Panc1 (cell line): ENCODE measurements at regions not wholly inside any gene's neighbourhood (a gene's known extent, or its start where the extent isn't known, plus 50 kb on each side); places are given as distances from the start of the nearest gene placed in this dataset.
"Not testable (repeated sequence)": the region's sequence is repeated elsewhere in the genome, so short reads cannot be mapped to it uniquely, and the experiment has no call there.

Source experiments
- ATAC-seq: fragments of 200-7000 bp; cut with Tn5 transposase; 2 replicates; pipeline ENCODE4 v1.9.1; 2020; ENCODE audit warnings: mild to moderate bottlenecking, moderate library complexity
- BruUV-seq: library from RNA; stranded (reverse); fragments of 400-500 nt; replicated peaks from 2 replicates; lab custom pipeline; 2021; lab: Mats Ljungman, UMichigan
- CTCF ChIA-PET: fragments of 300-600 bp; sonication (Branson Sonifier 250); formaldehyde crosslinking; loops from one replicate; lab custom pipeline; 2022; ENCODE audit warnings: antibody characterized with exemption; lab: Charles Lee
- POLR2A ChIA-PET: fragments of 300-600 bp; sonication (Branson Sonifier 250); formaldehyde crosslinking; loops from one replicate; lab custom pipeline; 2022; ENCODE audit warnings: antibody characterized with exemption; lab: Charles Lee
- DNase-seq: peaks from one replicate; pipeline ENCODE4 v3.0.0-alpha.2; 2010; ENCODE audit warnings: low read depth, low spot score
- H3K27ac ChIP-seq: 2 replicates; pipeline ENCODE4 v1.5.1; 2011; ENCODE audit warnings: mild to moderate bottlenecking, low read length, inconsistent platforms
- H3K27me3 ChIP-seq: fragments of 200-500 bp; sonication (Bioruptor generic); 2 replicates; pipeline ENCODE4 v1.6.0; 2014; ENCODE audit warnings: low read length, inconsistent platforms; ENCODE audit not compliant: control insufficient read depth, insufficient read depth
- H3K36me3 ChIP-seq: fragments of 200-500 bp; sonication (Bioruptor generic); 2 replicates; pipeline ENCODE4 v1.5.1; 2014; ENCODE audit warnings: inconsistent platforms, mild to moderate bottlenecking, low read length, moderate library complexity; ENCODE audit not compliant: control insufficient read depth, insufficient read depth
- H3K4me1 ChIP-seq: 2 replicates; pipeline ENCODE4 v1.5.1; 2011; ENCODE audit warnings: inconsistent platforms, mild to moderate bottlenecking, low read length, moderate library complexity; ENCODE audit not compliant: control insufficient read depth, insufficient read depth
- H3K4me3 ChIP-seq, 2 experiments: 2 replicates each; pipeline ENCODE4 v1.5.1; 2011 to 2012; ENCODE audit warnings: low read depth in 2 of 2, low read length in 2 of 2, mild to moderate bottlenecking in 2 of 2, inconsistent platforms in 1 of 2, moderate library complexity in 1 of 2
- H3K9me3 ChIP-seq: fragments of 200-500 bp; sonication (Bioruptor generic); 2 replicates; pipeline ENCODE4 v1.5.1; 2014; ENCODE audit warnings: low read depth, mild to moderate bottlenecking, inconsistent platforms, low read length, moderate library complexity; ENCODE audit not compliant: control insufficient read depth, insufficient read depth
- POLR2AphosphoS5 ChIP-seq: IDR thresholded peaks from 2 replicates; pipeline ENCODE4 v1.6.1; 2012; ENCODE audit warnings: mild to moderate bottlenecking, low read depth, low read length, moderate library complexity
- SIN3A ChIP-seq: IDR thresholded peaks from 2 replicates; pipeline ENCODE4 v1.6.1; 2012; ENCODE audit warnings: low read depth, mild to moderate bottlenecking, low read length, moderate library complexity, borderline replicate concordance; ENCODE audit not compliant: insufficient read depth
- TCF7L2 ChIP-seq: IDR thresholded peaks from 2 replicates; pipeline ENCODE4 v1.6.1; 2011; ENCODE audit warnings: mild to moderate bottlenecking, low read depth, low read length, inconsistent platforms
- in situ Hi-C: cut with HindIII; loops from 2 replicates; pipeline ENCODE4 v1.10.0; 2016; ENCODE audit warnings: low sequenced_read_pairs, low pct_unique_long_range_greater_than_20kb
- intact Hi-C: fragments of 100-400 bp; cut with micrococcal nuclease; formaldehyde crosslinking; loops from one replicate; pipeline ENCODE4 v1.10.0; 2022; ENCODE audit not compliant: unreplicated experiment
- TF ChIP-seq, protein P1 (sequence below), 2 experiments: IDR thresholded peaks; 2 replicates each; pipeline ENCODE4 v1.6.1; 2011 to 2012; ENCODE audit warnings: low read depth in 2 of 2, control low read depth in 1 of 2, low read length in 1 of 2, mild to moderate bottlenecking in 1 of 2, moderate library complexity in 1 of 2; ENCODE audit not compliant: insufficient read depth in 1 of 2
- TF ChIP-seq, protein P2 (sequence below): fragments of 450-650 bp; IDR thresholded peaks from 2 replicates; pipeline ENCODE4 v1.5.1; 2017; ENCODE audit warnings: mild to moderate bottlenecking

DNA sequence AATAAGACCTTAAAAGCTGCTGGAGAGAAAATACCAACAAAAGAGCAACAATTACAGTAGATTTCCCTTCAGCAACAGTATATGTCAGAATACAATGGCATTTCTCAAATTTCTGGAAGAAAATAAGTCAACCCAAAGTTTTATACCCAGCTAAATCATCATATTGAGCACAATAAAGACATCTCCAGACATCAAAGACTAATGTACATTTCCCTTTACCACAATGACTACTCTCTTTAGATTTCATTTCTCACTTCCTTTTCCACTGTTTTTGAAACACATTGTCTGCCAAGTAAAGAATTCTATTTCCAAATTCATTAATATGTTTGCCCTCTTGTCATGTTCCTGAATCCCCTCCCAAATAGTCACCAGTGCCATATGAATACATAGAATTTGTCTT lies 111.4 kb downstream of the POU4F1 start:
- ChIA-PET CTCF (no interaction called here), POLR2A (no interaction called here)
- no peaks in the 10 kb centered on the region for H3K36me3 ChIP-seq
- in situ Hi-C loops, result no loop called here
- no peaks in the 10 kb centered on the region for H3K9me3 ChIP-seq
- ATAC-seq, result no peak
- intact Hi-C loops, result no loop called here
- DNase-seq, result no peak
- BruUV-seq, result no TSS peak
- no peak overlapping the region for H3K4me3 ChIP-seq
- no peaks in the 10 kb centered on the region for H3K27me3 ChIP-seq
- no peaks in the 10 kb centered on the region for H3K4me1 ChIP-seq
- H3K27ac ChIP-seq, result no peak overlapping the region
- TF ChIP-seq, protein P1, sequence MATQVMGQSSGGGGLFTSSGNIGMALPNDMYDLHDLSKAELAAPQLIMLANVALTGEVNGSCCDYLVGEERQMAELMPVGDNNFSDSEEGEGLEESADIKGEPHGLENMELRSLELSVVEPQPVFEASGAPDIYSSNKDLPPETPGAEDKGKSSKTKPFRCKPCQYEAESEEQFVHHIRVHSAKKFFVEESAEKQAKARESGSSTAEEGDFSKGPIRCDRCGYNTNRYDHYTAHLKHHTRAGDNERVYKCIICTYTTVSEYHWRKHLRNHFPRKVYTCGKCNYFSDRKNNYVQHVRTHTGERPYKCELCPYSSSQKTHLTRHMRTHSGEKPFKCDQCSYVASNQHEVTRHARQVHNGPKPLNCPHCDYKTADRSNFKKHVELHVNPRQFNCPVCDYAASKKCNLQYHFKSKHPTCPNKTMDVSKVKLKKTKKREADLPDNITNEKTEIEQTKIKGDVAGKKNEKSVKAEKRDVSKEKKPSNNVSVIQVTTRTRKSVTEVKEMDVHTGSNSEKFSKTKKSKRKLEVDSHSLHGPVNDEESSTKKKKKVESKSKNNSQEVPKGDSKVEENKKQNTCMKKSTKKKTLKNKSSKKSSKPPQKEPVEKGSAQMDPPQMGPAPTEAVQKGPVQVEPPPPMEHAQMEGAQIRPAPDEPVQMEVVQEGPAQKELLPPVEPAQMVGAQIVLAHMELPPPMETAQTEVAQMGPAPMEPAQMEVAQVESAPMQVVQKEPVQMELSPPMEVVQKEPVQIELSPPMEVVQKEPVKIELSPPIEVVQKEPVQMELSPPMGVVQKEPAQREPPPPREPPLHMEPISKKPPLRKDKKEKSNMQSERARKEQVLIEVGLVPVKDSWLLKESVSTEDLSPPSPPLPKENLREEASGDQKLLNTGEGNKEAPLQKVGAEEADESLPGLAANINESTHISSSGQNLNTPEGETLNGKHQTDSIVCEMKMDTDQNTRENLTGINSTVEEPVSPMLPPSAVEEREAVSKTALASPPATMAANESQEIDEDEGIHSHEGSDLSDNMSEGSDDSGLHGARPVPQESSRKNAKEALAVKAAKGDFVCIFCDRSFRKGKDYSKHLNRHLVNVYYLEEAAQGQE (IDR thresholded peaks at IDR 0.05; ENCODE audit: insufficient read depth in 1 of 2, low read depth in 2 of 2, low read length in 1 of 2), result no peak
- TF ChIP-seq POLR2AphosphoS5 (no peak), SIN3A (no peak), TCF7L2 (no peak)
- TF ChIP-seq, protein P2, sequence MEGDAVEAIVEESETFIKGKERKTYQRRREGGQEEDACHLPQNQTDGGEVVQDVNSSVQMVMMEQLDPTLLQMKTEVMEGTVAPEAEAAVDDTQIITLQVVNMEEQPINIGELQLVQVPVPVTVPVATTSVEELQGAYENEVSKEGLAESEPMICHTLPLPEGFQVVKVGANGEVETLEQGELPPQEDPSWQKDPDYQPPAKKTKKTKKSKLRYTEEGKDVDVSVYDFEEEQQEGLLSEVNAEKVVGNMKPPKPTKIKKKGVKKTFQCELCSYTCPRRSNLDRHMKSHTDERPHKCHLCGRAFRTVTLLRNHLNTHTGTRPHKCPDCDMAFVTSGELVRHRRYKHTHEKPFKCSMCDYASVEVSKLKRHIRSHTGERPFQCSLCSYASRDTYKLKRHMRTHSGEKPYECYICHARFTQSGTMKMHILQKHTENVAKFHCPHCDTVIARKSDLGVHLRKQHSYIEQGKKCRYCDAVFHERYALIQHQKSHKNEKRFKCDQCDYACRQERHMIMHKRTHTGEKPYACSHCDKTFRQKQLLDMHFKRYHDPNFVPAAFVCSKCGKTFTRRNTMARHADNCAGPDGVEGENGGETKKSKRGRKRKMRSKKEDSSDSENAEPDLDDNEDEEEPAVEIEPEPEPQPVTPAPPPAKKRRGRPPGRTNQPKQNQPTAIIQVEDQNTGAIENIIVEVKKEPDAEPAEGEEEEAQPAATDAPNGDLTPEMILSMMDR, result no peak

DNA sequence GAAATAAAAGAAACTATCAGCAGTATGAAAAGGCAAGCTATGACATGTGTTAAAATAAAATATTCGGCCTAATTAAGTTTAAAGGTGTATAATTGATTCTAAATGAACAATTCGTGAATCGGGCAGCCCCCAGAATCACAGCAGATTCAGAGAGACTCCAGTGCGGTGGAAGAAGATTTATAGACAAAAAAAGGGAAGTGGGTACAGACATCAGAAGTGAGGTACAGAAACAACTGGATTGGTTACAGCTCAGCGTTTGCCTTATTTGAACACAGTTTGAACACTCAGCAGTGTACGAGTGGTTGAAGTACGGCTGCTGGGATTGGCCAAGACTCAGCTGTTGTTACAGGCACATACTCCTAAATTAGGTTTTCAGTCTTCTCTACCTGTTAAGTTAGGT lies 113.1 kb downstream of the POU4F1 start:
- in situ Hi-C loops, intact Hi-C loops, BruUV-seq: not testable (repeated sequence)

DNA sequence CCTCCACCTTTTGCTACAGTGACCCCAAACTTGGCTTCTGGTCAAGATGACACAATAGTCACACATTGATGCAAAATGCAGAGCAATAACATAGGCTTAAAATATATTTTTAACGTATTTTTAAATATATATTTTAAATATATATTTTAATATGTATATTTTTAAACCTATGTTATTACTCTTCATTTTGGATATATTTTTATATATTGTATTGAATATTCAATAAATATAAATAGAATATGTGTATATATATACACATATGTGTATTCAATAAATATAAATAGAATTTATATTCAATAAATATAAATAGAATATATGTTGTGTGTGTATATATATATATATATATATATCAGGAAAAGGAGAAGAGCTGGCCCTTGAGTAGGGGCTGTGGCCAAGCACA lies 115.6 kb downstream of the POU4F1 start:
- DNase-seq, result no peak
- Histone ChIP-seq H3K27ac (no peak overlapping the region), H3K27me3 (no peaks in the 10 kb centered on the region), H3K9me3 (no peaks in the 10 kb centered on the region), H3K4me3 (no peak overlapping the region), H3K4me1 (no peaks in the 10 kb centered on the region), H3K36me3 (no peaks in the 10 kb centered on the region)
- ChIA-PET POLR2A (interaction anchor here (0.5 kb wide), 1 partner anchor 26 kb away, joined by 5 read pairs; no protein-coding TSS in a partner anchor), CTCF (no interaction called here)
- no peak for ATAC-seq
- in situ Hi-C loops, result no loop called here
- no TSS peak for BruUV-seq
- TF ChIP-seq, protein P2, result no peak
- TF ChIP-seq, protein P1 (IDR thresholded peaks at IDR 0.05; ENCODE audit: insufficient read depth in 1 of 2, low read depth in 2 of 2, low read length in 1 of 2), result no peak
- TF ChIP-seq POLR2AphosphoS5, result no peak
- no peak for TF ChIP-seq TCF7L2
- TF ChIP-seq SIN3A, result no peak
- intact Hi-C loops, result no loop called here

More for the DNA sequence above, 113.1 kb downstream of the POU4F1 start:
- H3K36me3 ChIP-seq, H3K9me3 ChIP-seq, H3K4me3 ChIP-seq, H3K27ac ChIP-seq, ATAC-seq, CTCF ChIA-PET, H3K4me1 ChIP-seq, POLR2A ChIA-PET, H3K27me3 ChIP-seq, DNase-seq: not testable (repeated sequence)
